ENCODE measurements at regions not wholly inside any gene's neighbourhood (a gene's known extent, or its start where the extent isn't known, plus 50 kb on each side); places are given as distances from the start of the nearest gene placed in this dataset.

DNA sequence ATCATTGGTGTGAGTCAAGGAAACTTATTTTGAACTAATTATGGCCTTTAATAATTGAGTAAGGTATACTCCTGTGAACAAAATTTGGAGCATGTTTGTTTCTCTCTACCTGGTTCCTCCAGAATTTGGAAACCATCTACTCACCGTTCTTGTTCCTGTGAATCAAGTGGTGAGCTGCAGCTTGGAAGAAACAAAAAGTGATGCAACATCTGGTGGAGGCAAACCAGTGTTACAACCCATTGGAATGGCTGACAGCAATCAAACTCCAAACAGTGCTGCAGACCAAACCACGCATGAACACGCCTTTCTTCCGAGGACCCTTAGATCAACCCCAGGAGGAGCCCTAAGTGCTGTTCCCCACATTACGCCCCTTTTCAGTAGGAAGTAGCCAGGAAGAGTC, 104.7 kb upstream of the VASH1 start:
- DNase-seq (ENCODE audit: low spot score) (no peak), ATAC-seq (ENCODE audit: low FRiP score) (no peak)
- TF ChIP-seq, protein P1, sequence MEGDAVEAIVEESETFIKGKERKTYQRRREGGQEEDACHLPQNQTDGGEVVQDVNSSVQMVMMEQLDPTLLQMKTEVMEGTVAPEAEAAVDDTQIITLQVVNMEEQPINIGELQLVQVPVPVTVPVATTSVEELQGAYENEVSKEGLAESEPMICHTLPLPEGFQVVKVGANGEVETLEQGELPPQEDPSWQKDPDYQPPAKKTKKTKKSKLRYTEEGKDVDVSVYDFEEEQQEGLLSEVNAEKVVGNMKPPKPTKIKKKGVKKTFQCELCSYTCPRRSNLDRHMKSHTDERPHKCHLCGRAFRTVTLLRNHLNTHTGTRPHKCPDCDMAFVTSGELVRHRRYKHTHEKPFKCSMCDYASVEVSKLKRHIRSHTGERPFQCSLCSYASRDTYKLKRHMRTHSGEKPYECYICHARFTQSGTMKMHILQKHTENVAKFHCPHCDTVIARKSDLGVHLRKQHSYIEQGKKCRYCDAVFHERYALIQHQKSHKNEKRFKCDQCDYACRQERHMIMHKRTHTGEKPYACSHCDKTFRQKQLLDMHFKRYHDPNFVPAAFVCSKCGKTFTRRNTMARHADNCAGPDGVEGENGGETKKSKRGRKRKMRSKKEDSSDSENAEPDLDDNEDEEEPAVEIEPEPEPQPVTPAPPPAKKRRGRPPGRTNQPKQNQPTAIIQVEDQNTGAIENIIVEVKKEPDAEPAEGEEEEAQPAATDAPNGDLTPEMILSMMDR (IDR thresholded peaks at IDR 0.05): no peak

DNA sequence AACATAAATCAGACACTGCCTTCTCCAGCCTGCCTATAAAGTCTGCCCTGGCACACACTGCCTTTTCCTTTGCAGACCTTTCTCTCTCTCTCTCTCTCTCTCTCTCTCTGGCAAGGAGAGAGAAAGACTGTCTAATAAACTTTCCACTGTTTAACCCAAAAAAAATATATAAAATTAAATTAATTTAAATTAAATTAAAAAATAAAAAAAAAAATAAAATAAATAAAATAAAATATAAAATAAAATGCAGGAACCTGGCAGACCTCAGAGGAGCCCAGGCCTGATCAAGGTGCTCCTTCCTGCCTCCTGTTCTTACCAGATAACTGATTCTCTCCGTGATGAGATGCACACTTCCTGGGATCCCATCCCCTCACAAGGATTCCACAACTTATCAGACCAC, 103.9 kb upstream of the VASH1 start:
- DNase-seq (ENCODE audit: low spot score) (no peak), ATAC-seq (ENCODE audit: low FRiP score) (no peak)
- TF ChIP-seq, protein P1 (IDR thresholded peaks at IDR 0.05): no peak

DNA sequence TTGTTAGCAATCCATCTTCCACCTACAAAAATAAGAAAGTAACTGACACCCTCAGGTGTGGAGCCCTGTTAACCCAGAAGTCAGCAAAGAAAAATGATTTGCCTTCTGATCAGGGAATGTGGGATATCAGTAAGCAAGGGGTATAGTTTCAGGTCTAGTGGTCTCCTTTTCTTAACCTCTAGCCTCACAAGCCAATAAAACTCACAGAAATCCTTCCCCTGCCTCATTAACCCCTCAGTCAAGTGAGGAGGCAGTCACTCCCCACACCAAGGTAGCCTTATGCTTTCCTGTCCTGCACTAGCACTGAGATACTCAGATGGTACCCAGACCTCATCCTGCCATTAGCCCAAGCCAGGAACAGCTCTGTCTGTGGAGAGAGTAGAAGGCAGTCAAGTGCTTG, 103.4 kb upstream of the VASH1 start:
- TF ChIP-seq, protein P1 (IDR thresholded peaks at IDR 0.05): no peak
- no peak for DNase-seq (ENCODE audit: low spot score)
- ATAC-seq (ENCODE audit: low FRiP score): no peak

DNA sequence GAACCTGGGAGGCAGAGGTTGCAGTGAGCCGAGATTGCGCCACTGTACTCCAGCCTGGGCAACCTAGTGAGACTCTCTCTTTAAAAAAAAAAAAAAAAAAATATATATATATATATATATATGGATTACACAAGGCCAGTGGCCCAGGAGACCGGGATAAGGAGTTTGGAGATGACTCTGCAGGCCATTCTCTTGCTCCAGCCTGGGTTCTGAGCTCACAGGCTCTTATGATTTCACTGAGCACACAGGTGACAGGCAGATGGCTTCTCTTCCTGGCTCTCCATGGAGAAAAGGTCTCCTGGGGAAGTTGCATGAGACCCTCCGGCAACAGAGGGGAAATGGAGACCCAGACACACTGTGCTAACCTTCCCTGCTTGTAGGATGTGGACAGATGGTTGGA, 98.7 kb upstream of the VASH1 start:
- ATAC-seq (ENCODE audit: low FRiP score) (no peak), DNase-seq (ENCODE audit: low spot score) (no peak)

DNA sequence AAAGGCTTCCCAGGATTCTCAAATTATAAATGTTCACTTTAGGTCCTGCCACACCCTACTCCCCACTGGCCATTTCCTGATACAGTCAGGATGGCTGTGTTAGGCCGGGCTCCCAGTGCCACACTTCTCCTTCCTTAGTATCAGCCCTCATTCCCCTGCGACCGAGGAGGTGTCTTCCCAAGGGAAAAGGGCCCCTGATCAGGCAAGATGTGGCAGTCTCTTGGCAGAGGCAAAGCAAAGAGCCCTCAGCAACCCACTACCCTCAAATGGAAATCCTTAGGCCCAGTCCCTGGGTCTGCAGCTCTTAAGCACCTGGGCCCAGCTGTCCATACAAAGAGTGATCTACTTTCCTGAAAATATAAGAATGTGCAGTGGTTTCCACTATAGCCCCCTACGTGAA, 96.5 kb upstream of the VASH1 start:
- DNase-seq (ENCODE audit: low spot score) (no peak), ATAC-seq (ENCODE audit: low FRiP score) (no peak)
- TF ChIP-seq, protein P1 (IDR thresholded peaks at IDR 0.05): no peak

More for the DNA sequence above, 98.7 kb upstream of the VASH1 start:
- TF ChIP-seq, protein P1 (IDR thresholded peaks at IDR 0.05): no peak

DNA sequence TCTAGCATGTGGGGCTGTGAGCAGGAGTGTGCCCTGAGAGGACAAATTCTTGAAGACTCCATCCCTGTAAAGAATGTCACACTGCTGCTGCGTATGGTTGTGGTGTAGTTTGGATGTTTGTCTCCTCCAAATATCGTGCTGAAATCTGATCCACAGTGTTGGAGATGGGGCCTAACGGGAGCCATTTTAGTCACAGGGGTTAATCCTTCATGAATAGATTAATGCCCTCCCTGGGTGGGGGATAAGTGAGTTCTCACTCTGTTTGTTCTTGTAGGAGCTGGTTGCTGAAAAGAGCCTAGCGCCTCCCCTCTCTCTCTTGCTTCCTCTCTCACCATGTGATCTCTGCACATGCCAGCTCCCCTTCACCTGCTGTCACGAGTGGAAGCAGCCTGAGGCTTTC, 94.5 kb upstream of the VASH1 start:
- ATAC-seq (ENCODE audit: low FRiP score): no peak

DNA sequence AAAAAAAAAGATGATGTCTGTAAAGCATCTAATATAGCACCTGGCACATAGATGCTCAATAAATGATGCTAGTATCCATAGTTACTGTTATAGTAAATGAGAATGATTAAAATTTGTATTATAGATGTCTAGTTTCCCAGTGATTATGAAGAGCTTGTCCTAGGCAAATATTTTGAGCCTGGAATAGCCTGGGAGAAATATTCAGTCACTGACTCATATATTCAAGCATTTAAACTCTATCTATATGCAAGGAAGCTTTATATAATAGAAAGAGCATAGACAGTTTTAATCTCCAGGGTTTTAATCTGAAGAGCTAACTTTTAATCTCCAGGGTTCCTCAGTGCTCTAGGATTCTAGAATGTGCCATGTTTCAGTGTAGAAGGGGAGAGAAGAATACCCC, 91.5 kb upstream of the VASH1 start:
- TF ChIP-seq, protein P1 (IDR thresholded peaks at IDR 0.05): no peak
- no peak for ATAC-seq (ENCODE audit: low FRiP score)
- DNase-seq (ENCODE audit: low spot score): no peak

More for the DNA sequence above, 94.5 kb upstream of the VASH1 start:
- no peak for DNase-seq (ENCODE audit: low spot score)
- TF ChIP-seq, protein P1 (IDR thresholded peaks at IDR 0.05): no peak

All from omental fat pad (tissue), 3 donors.